Thyroid gland (tissue), 4 donors: ENCODE measurements at regions not wholly inside any gene's neighbourhood (a gene's known extent, or its start where the extent isn't known, plus 50 kb on each side); places are given as distances from the start of the nearest gene placed in this dataset.

Experiments
- POLR2A ChIP-seq, 2 donors: fragments of 450-650 bp; IDR thresholded peaks; one replicate each; pipeline ENCODE4 v1.6.1; 2017; ENCODE audit warnings: antibody characterized with exemption in 2 of 2, mild to moderate bottlenecking in 2 of 2, moderate library complexity in 1 of 2
- TF ChIP-seq, protein P1 (sequence below), 6 experiments: fragments of 200-600 bp in 3 of 6; fragments of 450-650 bp in 3 of 6; sonication (generic) in 3 of 6; IDR thresholded peaks; one replicate each; pipeline ENCODE4 v1.5.1; 2016 to 2019; ENCODE audit warnings: antibody characterized with exemption in 6 of 6, mild to moderate bottlenecking in 2 of 6, inconsistent platforms in 1 of 6, moderate library complexity in 1 of 6

DNA sequence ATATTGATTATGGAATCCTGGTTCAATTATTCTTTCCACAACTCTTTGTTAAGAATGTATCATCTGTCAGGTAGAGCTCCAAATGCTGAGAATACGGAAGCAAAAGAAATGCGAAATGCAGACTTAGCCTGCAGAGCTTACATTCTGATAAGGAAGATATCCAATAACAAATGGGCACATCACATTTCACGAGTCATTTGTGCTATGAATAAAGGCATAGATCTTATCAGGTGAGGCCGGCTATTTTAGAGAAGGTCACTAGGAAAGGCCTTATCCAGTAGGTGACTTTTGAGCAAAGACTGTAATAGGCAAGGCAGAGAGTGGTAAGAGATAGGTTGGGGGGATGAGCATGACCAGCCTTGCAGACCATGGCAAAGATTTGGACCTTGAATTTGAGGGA lies 174.3 kb upstream of the SERPINE2 start:
- TF ChIP-seq, protein P1, sequence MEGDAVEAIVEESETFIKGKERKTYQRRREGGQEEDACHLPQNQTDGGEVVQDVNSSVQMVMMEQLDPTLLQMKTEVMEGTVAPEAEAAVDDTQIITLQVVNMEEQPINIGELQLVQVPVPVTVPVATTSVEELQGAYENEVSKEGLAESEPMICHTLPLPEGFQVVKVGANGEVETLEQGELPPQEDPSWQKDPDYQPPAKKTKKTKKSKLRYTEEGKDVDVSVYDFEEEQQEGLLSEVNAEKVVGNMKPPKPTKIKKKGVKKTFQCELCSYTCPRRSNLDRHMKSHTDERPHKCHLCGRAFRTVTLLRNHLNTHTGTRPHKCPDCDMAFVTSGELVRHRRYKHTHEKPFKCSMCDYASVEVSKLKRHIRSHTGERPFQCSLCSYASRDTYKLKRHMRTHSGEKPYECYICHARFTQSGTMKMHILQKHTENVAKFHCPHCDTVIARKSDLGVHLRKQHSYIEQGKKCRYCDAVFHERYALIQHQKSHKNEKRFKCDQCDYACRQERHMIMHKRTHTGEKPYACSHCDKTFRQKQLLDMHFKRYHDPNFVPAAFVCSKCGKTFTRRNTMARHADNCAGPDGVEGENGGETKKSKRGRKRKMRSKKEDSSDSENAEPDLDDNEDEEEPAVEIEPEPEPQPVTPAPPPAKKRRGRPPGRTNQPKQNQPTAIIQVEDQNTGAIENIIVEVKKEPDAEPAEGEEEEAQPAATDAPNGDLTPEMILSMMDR (IDR thresholded peaks at IDR 0.05): no peak
- TF ChIP-seq POLR2A (IDR thresholded peaks at IDR 0.05): no peak
